Ovary (tissue), 7 donors: ENCODE measurements at regions not wholly inside any gene's neighbourhood (a gene's known extent, or its start where the extent isn't known, plus 50 kb on each side); places are given as distances from the start of the nearest gene placed in this dataset.

Source experiments
- DNase-seq, 5 donors: peaks; one replicate each; pipeline ENCODE4 v3.0.0-alpha.2; 2019 to 2020
- H3K27ac ChIP-seq, 2 donors: fragments of 200-600 bp; one replicate each; pipeline versions ENCODE4 v1.5.1 to v1.8.0; 2019 to 2022
- H3K27me3 ChIP-seq: fragments of 200-600 bp; one replicate; pipeline ENCODE4 v1.8.0; 2022
- H3K36me3 ChIP-seq: fragments of 200-600 bp; sonication (generic); one replicate; pipeline ENCODE4 v1.5.1; 2019
- H3K4me1 ChIP-seq: one replicate; pipeline ENCODE4 v1.8.1; 2013; ENCODE audit warnings: mild to moderate bottlenecking, moderate library complexity; ENCODE audit not compliant: insufficient read depth
- H3K4me3 ChIP-seq: fragments of 200-600 bp; sonication (generic); one replicate; pipeline ENCODE4 v1.5.1; 2017
- H3K9me3 ChIP-seq, 2 donors: fragments of 200-600 bp in 1 of 2; sonication (generic) in 1 of 2; one replicate each; pipeline versions ENCODE4 v1.5.1 to v1.8.1; 2013 to 2019; ENCODE audit warnings: mild to moderate bottlenecking in 1 of 2, moderate library complexity in 1 of 2
- EP300 ChIP-seq: sonication (generic); formaldehyde crosslinking; IDR thresholded peaks from one replicate; pipeline ENCODE4 v1.6.1; 2017; ENCODE audit warnings: antibody characterized with exemption
- POLR2A ChIP-seq: fragments of 450-650 bp; IDR thresholded peaks from one replicate; pipeline ENCODE4 v1.6.1; 2017; ENCODE audit warnings: antibody characterized with exemption, mild to moderate bottlenecking, moderate library complexity
- WGBS, 3 donors: extraction: QIAGEN DNeasy Blood & Tissue Kit in 1 of 3; methylation state at CpG; one replicate each; pipeline versions ENCODE4 v1.1.5 to v1.1.7; 2013 to 2017; 5-methylcytosine and 5-hydroxymethylcytosine counted together
- intact Hi-C, 4 donors: fragments of 100-400 bp; cut with DNase I; formaldehyde crosslinking; loops; one replicate each; pipeline versions ENCODE4 v1.11.0 to v1.15.1; 2022 to 2023
- TF ChIP-seq, protein P1 (sequence below), 3 donors: fragments of 450-650 bp in 2 of 3; fragments of 200-600 bp in 1 of 3; IDR thresholded peaks; one replicate each; pipeline versions ENCODE4 v1.5.1 to v1.8.0; 2016 to 2022; ENCODE audit warnings: antibody characterized with exemption in 3 of 3, mild to moderate bottlenecking in 1 of 3
- donor health status: DM: no; HTN: no; CAD: no; lungs with moderate emphysema.
- donor health status: DM: no; HTN: no; CAD: no.
- donor health status: Bipolar disorder and iron deficiency.
- donor health status: DM: no; HTN: no; CAD: no.
- donor health status: DM: yes; HTN: yes; CAD: no.

DNA sequence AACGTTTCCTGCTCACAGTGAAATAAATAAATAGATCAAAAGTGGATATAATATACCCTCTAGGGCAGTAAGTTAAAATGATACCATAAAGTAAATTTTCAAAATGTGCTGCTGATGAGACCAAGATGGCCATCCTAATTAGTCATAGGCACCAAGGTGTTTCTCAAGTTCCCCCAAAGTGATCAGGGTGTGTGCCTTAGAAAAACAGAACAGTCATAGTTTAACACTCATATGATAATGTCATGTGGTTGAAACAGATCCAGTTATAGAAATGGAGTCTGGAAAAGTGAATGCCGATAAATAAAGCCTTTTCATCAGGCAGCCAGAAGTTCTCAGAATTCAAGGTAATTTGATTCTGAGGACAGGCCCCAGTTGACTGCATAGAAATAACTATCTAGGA lies 161.5 kb upstream of the CDKN2B start:
- 66 to 75% (median 70%) methylated on average over 2 of the region's 2 CpGs for whole genome bisulfite sequencing, 3 donors

DNA sequence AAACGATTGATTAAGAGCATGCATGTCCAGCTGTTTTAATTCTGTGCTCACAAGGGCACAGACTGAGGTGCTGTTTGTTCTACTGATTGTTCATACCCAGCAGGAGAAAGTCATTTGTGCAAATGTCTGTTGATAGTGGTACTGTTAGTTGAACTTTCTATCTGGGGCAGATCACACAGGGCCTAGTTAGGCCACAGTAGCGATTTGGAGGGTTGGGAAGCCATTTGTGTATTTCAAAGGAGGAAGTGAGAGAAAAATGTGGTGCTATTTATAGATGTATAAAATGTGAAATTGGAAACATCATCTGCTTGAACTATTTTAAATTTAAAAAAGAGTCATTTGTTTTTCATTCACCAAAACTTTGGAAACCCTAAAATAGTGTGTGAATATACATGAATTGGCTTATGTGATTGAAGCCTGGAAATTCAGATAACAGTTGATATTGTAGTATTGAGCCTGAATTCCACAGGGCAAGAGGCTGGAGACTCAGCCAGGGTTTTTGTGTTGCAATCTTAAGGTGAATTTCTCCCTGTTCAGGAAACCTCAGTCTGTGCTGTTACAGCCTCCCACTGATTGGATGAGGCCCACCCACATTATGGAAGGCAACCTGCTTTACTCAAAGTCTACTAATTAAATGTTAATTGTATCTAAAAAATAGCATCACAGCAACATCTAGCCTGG lies 162.0 kb upstream of the CDKN2B start:
- no peak overlapping the region for H3K27ac ChIP-seq
- WGBS, 3 donors, result 55 to 74% (median 57%) methylated on average over 2 of the region's 2 CpGs
- intact Hi-C loops, result no loop called here

More for the DNA sequence above, 161.5 kb upstream of the CDKN2B start:
- intact Hi-C loops, result no loop called here
- Histone ChIP-seq H3K27me3 (no peaks in the 10 kb centered on the region), H3K36me3 (no peaks in the 10 kb centered on the region), H3K4me3 (no peak overlapping the region), H3K27ac (no peak overlapping the region), H3K4me1 (no peaks in the 10 kb centered on the region), H3K9me3 (no peaks in the 10 kb centered on the region)
- no peak for DNase-seq
- TF ChIP-seq, protein P1, sequence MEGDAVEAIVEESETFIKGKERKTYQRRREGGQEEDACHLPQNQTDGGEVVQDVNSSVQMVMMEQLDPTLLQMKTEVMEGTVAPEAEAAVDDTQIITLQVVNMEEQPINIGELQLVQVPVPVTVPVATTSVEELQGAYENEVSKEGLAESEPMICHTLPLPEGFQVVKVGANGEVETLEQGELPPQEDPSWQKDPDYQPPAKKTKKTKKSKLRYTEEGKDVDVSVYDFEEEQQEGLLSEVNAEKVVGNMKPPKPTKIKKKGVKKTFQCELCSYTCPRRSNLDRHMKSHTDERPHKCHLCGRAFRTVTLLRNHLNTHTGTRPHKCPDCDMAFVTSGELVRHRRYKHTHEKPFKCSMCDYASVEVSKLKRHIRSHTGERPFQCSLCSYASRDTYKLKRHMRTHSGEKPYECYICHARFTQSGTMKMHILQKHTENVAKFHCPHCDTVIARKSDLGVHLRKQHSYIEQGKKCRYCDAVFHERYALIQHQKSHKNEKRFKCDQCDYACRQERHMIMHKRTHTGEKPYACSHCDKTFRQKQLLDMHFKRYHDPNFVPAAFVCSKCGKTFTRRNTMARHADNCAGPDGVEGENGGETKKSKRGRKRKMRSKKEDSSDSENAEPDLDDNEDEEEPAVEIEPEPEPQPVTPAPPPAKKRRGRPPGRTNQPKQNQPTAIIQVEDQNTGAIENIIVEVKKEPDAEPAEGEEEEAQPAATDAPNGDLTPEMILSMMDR (IDR thresholded peaks at IDR 0.05), result no peak
- no peak for TF ChIP-seq EP300
- no peak for TF ChIP-seq POLR2A

DNA sequence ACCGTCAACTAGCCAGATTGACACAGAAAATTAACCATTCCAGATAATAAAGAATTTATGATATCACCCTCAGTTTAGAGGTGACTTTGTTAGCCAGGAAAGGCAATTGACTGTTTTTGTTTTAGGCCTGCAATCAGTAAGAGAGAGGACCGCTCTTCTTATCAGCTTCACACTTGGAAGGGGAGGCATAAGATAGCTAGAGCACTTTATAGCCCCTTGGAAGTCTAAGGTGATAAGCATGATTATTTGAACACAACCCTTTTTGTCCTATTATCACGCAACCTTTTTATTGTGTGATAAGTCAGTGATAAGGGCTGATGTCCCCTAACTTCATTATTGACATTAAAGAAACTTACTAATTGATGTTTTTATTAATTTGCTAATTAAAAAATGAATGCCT lies 162.6 kb upstream of the CDKN2B start:
- no peak for DNase-seq
- Histone ChIP-seq H3K4me3 (no peak overlapping the region), H3K4me1 (no peaks in the 10 kb centered on the region), H3K36me3 (no peaks in the 10 kb centered on the region), H3K27me3 (no peaks in the 10 kb centered on the region), H3K9me3 (no peaks in the 10 kb centered on the region), H3K27ac (no peak overlapping the region)
- no peak for TF ChIP-seq EP300
- no peak for TF ChIP-seq POLR2A
- TF ChIP-seq, protein P1 (IDR thresholded peaks at IDR 0.05), result no peak
- intact Hi-C loops, result no loop called here
- 90% methylated on average over 3 of the region's 3 CpGs for WGBS, 3 donors

More for the DNA sequence above, 162.0 kb upstream of the CDKN2B start:
- no peaks in the 10 kb centered on the region for H3K9me3 ChIP-seq
- no peaks in the 10 kb centered on the region for H3K4me1 ChIP-seq
- DNase-seq, result no peak
- H3K36me3 ChIP-seq, result no peaks in the 10 kb centered on the region
- no peaks in the 10 kb centered on the region for H3K27me3 ChIP-seq
- TF ChIP-seq, protein P1 (IDR thresholded peaks at IDR 0.05), result no peak
- TF ChIP-seq POLR2A (no peak), EP300 (no peak)
- no peak overlapping the region for H3K4me3 ChIP-seq

DNA sequence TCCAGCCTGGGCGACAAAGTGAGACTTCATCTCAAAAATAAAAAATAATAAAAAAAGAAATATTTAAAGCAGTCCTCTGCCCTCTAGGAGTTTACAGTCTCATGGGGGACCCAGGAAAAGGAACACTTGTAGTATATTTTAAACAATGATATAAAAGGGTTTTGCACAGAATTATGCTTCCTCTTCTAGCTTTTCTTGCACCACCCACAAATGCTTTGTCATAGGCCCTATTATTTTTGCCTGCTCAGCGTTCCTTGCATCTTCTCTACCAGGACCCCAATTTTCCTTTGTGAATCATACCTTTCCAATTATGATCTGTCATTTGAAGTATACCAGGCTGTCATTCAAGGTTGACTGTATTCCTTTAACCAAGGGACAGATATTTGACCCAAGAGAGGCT lies 164.8 kb upstream of the CDKN2B start:
- Histone ChIP-seq H3K27me3 (no peaks in the 10 kb centered on the region), H3K9me3 (no peaks in the 10 kb centered on the region), H3K4me1 (no peaks in the 10 kb centered on the region), H3K36me3 (no peaks in the 10 kb centered on the region), H3K4me3 (no peak overlapping the region), H3K27ac (no peak overlapping the region)
- no peak for DNase-seq
- WGBS, 3 donors, result 90 to 94% (median 92%) methylated on average over 2 of the region's 2 CpGs
- TF ChIP-seq EP300, result no peak
- no peak for TF ChIP-seq POLR2A
- TF ChIP-seq, protein P1 (IDR thresholded peaks at IDR 0.05), result no peak
- intact Hi-C loops, result no loop called here
